HepG2 (cell line): ENCODE measurements at regions not wholly inside any gene's neighbourhood (a gene's known extent, or its start where the extent isn't known, plus 50 kb on each side); places are given as distances from the start of the nearest gene placed in this dataset.

Source experiments
- KLF12 ChIP-seq: sonication (generic); formaldehyde crosslinking; IDR thresholded peaks from 2 replicates; pipeline ENCODE4 v1.4.0; 2020; ENCODE audit warnings: missing genetic modification reagents, borderline replicate concordance
- NFIC ChIP-seq: IDR thresholded peaks from 2 replicates; pipeline ENCODE4 v1.6.1; 2012; ENCODE audit warnings: mild to moderate bottlenecking, low read length, inconsistent platforms
- REST ChIP-seq, 2 experiments: IDR thresholded peaks; 2 replicates each; pipeline ENCODE4 v1.6.1; 2011 to 2012; ENCODE audit warnings: low read length in 2 of 2, borderline replicate concordance in 1 of 2, low read depth in 1 of 2, mild to moderate bottlenecking in 1 of 2, moderate library complexity in 1 of 2

- TF ChIP-seq REST (IDR thresholded peaks at IDR 0.05; ENCODE audit: borderline replicate concordance in 1 of 2, low read depth in 1 of 2, low read length in 2 of 2) (no peak), KLF12 (CRISPR knock-in tag) (no peak), NFIC (no peak)
These were observed 62.0 kb upstream of the PODXL start for GRCh38 chr7:131618391-131618790.
